ENCODE measurements at regions not wholly inside any gene's neighbourhood (a gene's known extent, or its start where the extent isn't known, plus 50 kb on each side); places are given as distances from the start of the nearest gene placed in this dataset.

GRCh38 chrX:42247241-42247640 lies 323.9 kb upstream of the CASK start:
- Histone ChIP-seq H2AFZ (ENCODE audit: low read length) (no peak overlapping the region), H3K36me3 (replicated peaks; ENCODE audit: insufficient read depth, low read length) (no peaks in the 10 kb centered on the region), H3K27ac (ENCODE audit: low read length) (no peak overlapping the region), H3K4me1 (ENCODE audit: low read length) (no peaks in the 10 kb centered on the region), H3K27me3 (replicated peaks; ENCODE audit: insufficient read depth, low read length) (no peaks in the 10 kb centered on the region), H3K4me3 (ENCODE audit: low read length) (no peak overlapping the region), H4K20me1 (ENCODE audit: insufficient read depth, low read length) (no peaks in the 10 kb centered on the region), H3K9me2 (replicated peaks; ENCODE audit: insufficient read depth, low read length) (no peaks in the 10 kb centered on the region), H3F3A (ENCODE audit: insufficient read depth, low read length) (no peaks in the 10 kb centered on the region), H3K79me2 (ENCODE audit: low read length) (no peaks in the 10 kb centered on the region), H3K9me3 (replicated peaks; ENCODE audit: insufficient read depth, low read length) (no peaks in the 10 kb centered on the region), H3K4me2 (ENCODE audit: low read depth, low read length) (no peak overlapping the region), H3K9ac (ENCODE audit: low read length) (no peak overlapping the region)
- no peak for TF ChIP-seq CTCF (IDR thresholded peaks at IDR 0.05; ENCODE audit: low read length)
- no peak for TF ChIP-seq EZH2 (optimal IDR thresholded peaks at IDR 0.05; ENCODE audit: low read depth, low read length)
- no peak for TF ChIP-seq EZH2phosphoT487 (IDR thresholded peaks at IDR 0.05; ENCODE audit: low read length)
- DNase-seq: no peak

- Histone ChIP-seq H3K4me2 (ENCODE audit: low read depth, low read length) (no peak overlapping the region), H3K4me1 (ENCODE audit: low read length) (no peaks in the 10 kb centered on the region), H3K4me3 (ENCODE audit: low read length) (no peak overlapping the region), H3K27ac (ENCODE audit: low read length) (no peak overlapping the region), H4K20me1 (ENCODE audit: insufficient read depth, low read length) (no peaks in the 10 kb centered on the region), H3K36me3 (replicated peaks; ENCODE audit: insufficient read depth, low read length) (no peaks in the 10 kb centered on the region), H3K79me2 (ENCODE audit: low read length) (no peaks in the 10 kb centered on the region), H3K27me3 (replicated peaks; ENCODE audit: insufficient read depth, low read length) (no peaks in the 10 kb centered on the region), H3F3A (ENCODE audit: insufficient read depth, low read length) (no peaks in the 10 kb centered on the region), H3K9me3 (replicated peaks; ENCODE audit: insufficient read depth, low read length) (no peaks in the 10 kb centered on the region), H2AFZ (ENCODE audit: low read length) (no peak overlapping the region), H3K9me2 (replicated peaks; ENCODE audit: insufficient read depth, low read length) (no peaks in the 10 kb centered on the region), H3K9ac (ENCODE audit: low read length) (no peak overlapping the region)
- TF ChIP-seq EZH2phosphoT487 (IDR thresholded peaks at IDR 0.05; ENCODE audit: low read length): no peak
- TF ChIP-seq CTCF (IDR thresholded peaks at IDR 0.05; ENCODE audit: low read length): no peak
- no peak for TF ChIP-seq EZH2 (optimal IDR thresholded peaks at IDR 0.05; ENCODE audit: low read depth, low read length)
- DNase-seq: no peak
Measured at GRCh38 chrX:42246814-42247213, 323.5 kb upstream of the CASK start.

- H2AFZ ChIP-seq (ENCODE audit: low read length): no peak overlapping the region
- H3K4me1 ChIP-seq (ENCODE audit: low read length): no peaks in the 10 kb centered on the region
- no peaks in the 10 kb centered on the region for H3K36me3 ChIP-seq (replicated peaks; ENCODE audit: insufficient read depth, low read length)
- TF ChIP-seq EZH2phosphoT487 (IDR thresholded peaks at IDR 0.05; ENCODE audit: low read length) (no peak), EZH2 (optimal IDR thresholded peaks at IDR 0.05; ENCODE audit: low read depth, low read length) (no peak), CTCF (IDR thresholded peaks at IDR 0.05; ENCODE audit: low read length) (no peak)
- no peak overlapping the region for H3K27ac ChIP-seq (ENCODE audit: low read length)
- no peak overlapping the region for H3K4me2 ChIP-seq (ENCODE audit: low read depth, low read length)
- no peaks in the 10 kb centered on the region for H3K27me3 ChIP-seq (replicated peaks; ENCODE audit: insufficient read depth, low read length)
- no peaks in the 10 kb centered on the region for H3F3A ChIP-seq (ENCODE audit: insufficient read depth, low read length)
- H3K9me3 ChIP-seq (replicated peaks; ENCODE audit: insufficient read depth, low read length): no peaks in the 10 kb centered on the region
- no peak overlapping the region for H3K9ac ChIP-seq (ENCODE audit: low read length)
- H3K79me2 ChIP-seq (ENCODE audit: low read length): no peaks in the 10 kb centered on the region
- H3K4me3 ChIP-seq (ENCODE audit: low read length): no peak overlapping the region
- no peaks in the 10 kb centered on the region for H4K20me1 ChIP-seq (ENCODE audit: insufficient read depth, low read length)
- H3K9me2 ChIP-seq (replicated peaks; ENCODE audit: insufficient read depth, low read length): no peaks in the 10 kb centered on the region
- DNase-seq: no peak
Measured at GRCh38 chrX:42242004-42242403, 318.6 kb upstream of the CASK start.

Data from MM.1S (cell line).